H1 (cell line): ENCODE measurements at regions not wholly inside any gene's neighbourhood (a gene's known extent, or its start where the extent isn't known, plus 50 kb on each side); places are given as distances from the start of the nearest gene placed in this dataset.

Experiments
- ASH2L ChIP-seq: fragments of 200-600, 300-600 bp; sonication (generic); IDR thresholded peaks from one replicate; pipeline ENCODE4 v1.7.1; 2017; ENCODE audit warnings: low read length
- CHD7 ChIP-seq: fragments of 300-600 bp; sonication (generic); IDR thresholded peaks from 2 replicates; pipeline ENCODE4 v1.7.1; 2012; ENCODE audit warnings: low read length, moderate library complexity, mild to moderate bottlenecking, inconsistent platforms; ENCODE audit not compliant: insufficient replicate concordance
- EZH2 ChIP-seq: fragments of 200-600 bp; sonication (generic); IDR thresholded peaks from 2 replicates; pipeline ENCODE4 v1.7.1; 2012; ENCODE audit warnings: low read depth, mild to moderate bottlenecking, moderate library complexity, low read length, inconsistent platforms; ENCODE audit not compliant: severe bottlenecking
- POLR2A ChIP-seq, 2 experiments: IDR thresholded peaks; 1 replicate in 1 of 2; 2 replicates in 1 of 2; pipeline ENCODE4 v1.6.1; 2011; ENCODE audit warnings: low read depth in 2 of 2, low read length in 2 of 2, mild to moderate bottlenecking in 2 of 2; ENCODE audit errors: control extremely low read depth in 1 of 2
- RAD21 ChIP-seq, 2 experiments: IDR thresholded peaks in 1 of 2; conservative IDR thresholded peaks in 1 of 2; 2 replicates each; pipeline ENCODE4 v1.6.1; 2011; ENCODE audit warnings: low read depth in 2 of 2, low read length in 2 of 2, improper control_type of control experiment in 1 of 2, inconsistent platforms in 1 of 2, mild to moderate bottlenecking in 1 of 2, moderate library complexity in 1 of 2
- SP1 ChIP-seq: IDR thresholded peaks from 2 replicates; pipeline ENCODE4 v1.6.1; 2011; ENCODE audit warnings: low read depth, low read length
- TBP ChIP-seq: IDR thresholded peaks from 2 replicates; pipeline ENCODE4 v1.6.1; 2011; ENCODE audit warnings: low read depth, low read length, improper control_type of control experiment
- TCF12 ChIP-seq: IDR thresholded peaks from 2 replicates; pipeline ENCODE4 v1.6.1; 2011; ENCODE audit warnings: low read depth, mild to moderate bottlenecking, low read length
- TEAD4 ChIP-seq: IDR thresholded peaks from 2 replicates; pipeline ENCODE4 v1.6.1; 2012; ENCODE audit warnings: low read depth, low read length, inconsistent platforms, mixed read lengths
- YY1 ChIP-seq: IDR thresholded peaks from 2 replicates; pipeline ENCODE4 v1.6.1; 2011; ENCODE audit warnings: low read depth, mild to moderate bottlenecking, low read length

GRCh38 chr12:119938049-119938667, 50.9 kb upstream of the BICDL1 start (continued):
- TF ChIP-seq CHD7 (no peak), TCF12 (no peak), TBP (no peak), TEAD4 (no peak), ASH2L (no peak), SP1 (no peak), RAD21 (IDR thresholded peaks at IDR 0.05 in 1 of 2, conservative IDR thresholded peaks at IDR 0.05 in 1 of 2; ENCODE audit: low read depth in 2 of 2, low read length in 2 of 2) (peak; percentile 80 to 85), POLR2A (IDR thresholded peaks at IDR 0.05; ENCODE audit: control extremely low read depth in 1 of 2, low read depth in 2 of 2, low read length in 2 of 2) (no peak), YY1 (0 out of 2 replicates have a peak, but pooled peaks have one; percentile 9), EZH2 (no peak)
